Suprapubic skin (tissue), 4 donors: ENCODE measurements at regions not wholly inside any gene's neighbourhood (a gene's known extent, or its start where the extent isn't known, plus 50 kb on each side); places are given as distances from the start of the nearest gene placed in this dataset.

ENCODE experiments used
- POLR2A ChIP-seq, 2 donors: fragments of 450-650 bp; IDR thresholded peaks; one replicate each; pipeline ENCODE4 v1.6.1; 2017; ENCODE audit warnings: antibody characterized with exemption in 2 of 2, mild to moderate bottlenecking in 2 of 2, moderate library complexity in 2 of 2
- POLR2AphosphoS5 ChIP-seq, 3 donors: sonication (generic); formaldehyde crosslinking; IDR thresholded peaks; one replicate each; pipeline ENCODE4 v1.6.1; 2017; ENCODE audit warnings: antibody characterized with exemption in 3 of 3
- TF ChIP-seq, protein P1 (sequence below), 2 donors: fragments of 200-600 bp in 1 of 2; fragments of 450-650 bp in 1 of 2; sonication (generic) in 1 of 2; IDR thresholded peaks; one replicate each; pipeline ENCODE4 v1.5.1; 2016 to 2019; ENCODE audit warnings: antibody characterized with exemption in 2 of 2, mild to moderate bottlenecking in 1 of 2, moderate library complexity in 1 of 2

DNA sequence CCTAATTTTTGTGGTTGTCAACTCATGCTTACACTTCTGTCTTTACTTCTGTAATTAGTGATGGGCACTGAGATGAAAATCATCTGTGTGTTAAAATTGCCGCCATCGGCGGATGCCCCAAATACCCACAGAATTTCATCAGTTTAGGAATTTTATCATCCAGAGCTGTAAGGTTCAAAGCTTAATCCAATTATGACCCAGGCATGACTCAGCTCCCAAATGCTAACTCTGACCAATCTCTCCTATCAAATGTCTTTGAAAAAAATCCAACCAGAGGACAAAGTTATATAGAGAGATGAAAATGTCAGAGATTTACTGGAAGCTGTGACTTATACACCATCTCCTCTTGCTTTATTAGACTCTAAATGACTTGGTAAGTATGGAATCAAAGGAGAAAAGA is 1048.7 kb upstream of the PRKX start:
- no peak for TF ChIP-seq POLR2A (IDR thresholded peaks at IDR 0.05)
- TF ChIP-seq POLR2AphosphoS5 (IDR thresholded peaks at IDR 0.05), result no peak
- TF ChIP-seq, protein P1, sequence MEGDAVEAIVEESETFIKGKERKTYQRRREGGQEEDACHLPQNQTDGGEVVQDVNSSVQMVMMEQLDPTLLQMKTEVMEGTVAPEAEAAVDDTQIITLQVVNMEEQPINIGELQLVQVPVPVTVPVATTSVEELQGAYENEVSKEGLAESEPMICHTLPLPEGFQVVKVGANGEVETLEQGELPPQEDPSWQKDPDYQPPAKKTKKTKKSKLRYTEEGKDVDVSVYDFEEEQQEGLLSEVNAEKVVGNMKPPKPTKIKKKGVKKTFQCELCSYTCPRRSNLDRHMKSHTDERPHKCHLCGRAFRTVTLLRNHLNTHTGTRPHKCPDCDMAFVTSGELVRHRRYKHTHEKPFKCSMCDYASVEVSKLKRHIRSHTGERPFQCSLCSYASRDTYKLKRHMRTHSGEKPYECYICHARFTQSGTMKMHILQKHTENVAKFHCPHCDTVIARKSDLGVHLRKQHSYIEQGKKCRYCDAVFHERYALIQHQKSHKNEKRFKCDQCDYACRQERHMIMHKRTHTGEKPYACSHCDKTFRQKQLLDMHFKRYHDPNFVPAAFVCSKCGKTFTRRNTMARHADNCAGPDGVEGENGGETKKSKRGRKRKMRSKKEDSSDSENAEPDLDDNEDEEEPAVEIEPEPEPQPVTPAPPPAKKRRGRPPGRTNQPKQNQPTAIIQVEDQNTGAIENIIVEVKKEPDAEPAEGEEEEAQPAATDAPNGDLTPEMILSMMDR (IDR thresholded peaks at IDR 0.05), result no peak
